ENCODE measurements at regions not wholly inside any gene's neighbourhood (a gene's known extent, or its start where the extent isn't known, plus 50 kb on each side); places are given as distances from the start of the nearest gene placed in this dataset.

- Histone ChIP-seq H3K4me1 (no peaks in the 10 kb centered on the region), H3K27me3 (ENCODE audit: low read depth) (no peaks in the 10 kb centered on the region), H3K4me3 (no peak overlapping the region), H3K9me3 (no peaks in the 10 kb centered on the region), H3K36me3 (replicated peaks) (no peaks in the 10 kb centered on the region)
- in situ Hi-C loops (cut with MboI; ENCODE audit: low sequenced_read_pairs), result no loop called here
- no peak for DNase-seq (ENCODE audit: low spot score in 2 of 2)
Observed at GRCh38 chr18:77983270-77983669, 733.6 kb downstream of the GALR1 start.

DNA sequence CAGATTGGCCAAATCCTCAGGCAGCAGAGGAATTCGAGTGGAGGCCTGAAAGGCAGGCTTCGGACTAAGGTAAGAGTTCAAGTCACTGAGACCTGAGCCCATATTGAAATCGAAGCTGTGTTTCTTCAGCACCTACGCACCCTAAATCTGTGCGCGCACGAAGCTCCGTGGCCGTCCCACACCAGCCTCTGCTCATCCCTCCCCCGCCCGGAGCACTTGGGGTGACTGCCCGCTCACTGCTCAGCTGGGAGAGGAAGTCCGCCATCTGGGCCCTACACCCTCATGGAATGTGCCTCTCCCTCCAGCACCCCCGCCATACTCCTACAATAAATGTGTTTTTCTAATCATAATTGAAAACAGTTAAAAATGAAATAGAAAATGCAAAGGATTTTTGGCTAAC, 734.5 kb downstream of the GALR1 start:
- no peaks in the 10 kb centered on the region for H3K36me3 ChIP-seq (replicated peaks)
- H3K27me3 ChIP-seq (ENCODE audit: low read depth), result no peaks in the 10 kb centered on the region
- DNase-seq (ENCODE audit: low spot score in 2 of 2), result no peak
- H3K4me3 ChIP-seq, result no peak overlapping the region
- H3K9me3 ChIP-seq, result no peaks in the 10 kb centered on the region
- H3K4me1 ChIP-seq, result no peaks in the 10 kb centered on the region
- in situ Hi-C loops (cut with MboI; ENCODE audit: low sequenced_read_pairs), result no loop called here

- no peaks in the 10 kb centered on the region for H3K27me3 ChIP-seq (ENCODE audit: low read depth)
- H3K4me3 ChIP-seq, result no peak overlapping the region
- H3K36me3 ChIP-seq (replicated peaks), result no peaks in the 10 kb centered on the region
- no peaks in the 10 kb centered on the region for H3K4me1 ChIP-seq
- in situ Hi-C loops (cut with MboI; ENCODE audit: low sequenced_read_pairs), result no loop called here
- no peaks in the 10 kb centered on the region for H3K9me3 ChIP-seq
- DNase-seq (ENCODE audit: low spot score in 2 of 2), result no peak
Observed at GRCh38 chr18:77984833-77985232, 735.2 kb downstream of the GALR1 start.

- in situ Hi-C loops (cut with MboI; ENCODE audit: low sequenced_read_pairs), result no loop called here
- no peaks in the 10 kb centered on the region for H3K4me1 ChIP-seq
- H3K36me3 ChIP-seq (replicated peaks), result no peaks in the 10 kb centered on the region
- no peaks in the 10 kb centered on the region for H3K27me3 ChIP-seq (ENCODE audit: low read depth)
- no peak for DNase-seq (ENCODE audit: low spot score in 2 of 2)
- no peaks in the 10 kb centered on the region for H3K9me3 ChIP-seq
- H3K4me3 ChIP-seq, result no peak overlapping the region
Observed at GRCh38 chr18:77985526-77986281, 736.1 kb downstream of the GALR1 start.

DNA sequence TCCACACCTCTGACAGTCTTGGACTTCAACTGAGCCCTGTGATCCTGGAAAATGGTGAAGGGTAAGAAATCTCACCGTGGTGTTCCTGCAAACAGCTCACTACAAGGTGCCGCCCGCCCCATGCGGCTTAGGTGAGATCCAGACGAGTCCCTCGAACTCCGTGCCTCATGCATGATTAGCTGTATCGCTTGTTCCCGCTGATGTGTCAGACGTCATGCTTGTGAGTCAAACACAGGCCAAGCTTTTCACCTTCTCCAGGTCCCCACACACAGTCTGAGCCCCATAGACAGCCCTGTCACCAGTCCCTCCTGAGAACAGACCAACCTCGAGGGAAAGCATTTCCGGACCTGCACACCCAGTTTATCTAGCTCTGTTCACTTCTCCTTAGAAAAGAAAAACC, 740.5 kb downstream of the GALR1 start:
- Histone ChIP-seq H3K4me1 (no peaks in the 10 kb centered on the region), H3K9me3 (no peaks in the 10 kb centered on the region), H3K36me3 (replicated peaks) (no peaks in the 10 kb centered on the region), H3K4me3 (no peak overlapping the region), H3K27me3 (ENCODE audit: low read depth) (no peaks in the 10 kb centered on the region)
- in situ Hi-C loops (cut with MboI; ENCODE audit: low sequenced_read_pairs), result no loop called here
- DNase-seq (ENCODE audit: low spot score in 2 of 2), result no peak

- no peaks in the 10 kb centered on the region for H3K9me3 ChIP-seq
- in situ Hi-C loops (cut with MboI; ENCODE audit: low sequenced_read_pairs), result no loop called here
- H3K4me3 ChIP-seq, result no peak overlapping the region
- no peaks in the 10 kb centered on the region for H3K4me1 ChIP-seq
- DNase-seq (ENCODE audit: low spot score in 2 of 2), result no peak
- no peaks in the 10 kb centered on the region for H3K27me3 ChIP-seq (ENCODE audit: low read depth)
- no peaks in the 10 kb centered on the region for H3K36me3 ChIP-seq (replicated peaks)
Observed at GRCh38 chr18:77990901-77991300, 741.3 kb downstream of the GALR1 start.

DNA sequence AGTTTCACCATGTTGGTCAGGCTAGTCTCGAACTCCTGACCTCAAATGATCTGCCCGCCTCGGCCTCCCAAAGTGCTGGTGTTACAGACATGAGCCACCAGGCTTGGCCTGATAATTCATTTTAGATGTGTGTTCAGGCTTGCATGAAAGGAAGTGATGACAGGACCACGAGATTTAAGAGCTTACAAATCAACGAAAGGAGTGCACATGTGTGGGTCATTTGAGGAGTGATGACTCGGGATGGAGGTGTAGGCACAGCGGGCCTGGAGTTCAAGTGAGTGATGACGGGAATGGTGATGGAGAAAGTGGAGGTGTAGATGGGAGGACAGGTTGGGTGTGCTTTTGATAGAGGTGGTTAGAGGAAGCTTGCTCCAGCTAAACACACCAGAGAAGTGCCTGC, 742.4 kb downstream of the GALR1 start:
- Histone ChIP-seq H3K9me3 (no peaks in the 10 kb centered on the region), H3K4me1 (no peaks in the 10 kb centered on the region), H3K4me3 (no peak overlapping the region), H3K27me3 (ENCODE audit: low read depth) (no peaks in the 10 kb centered on the region), H3K36me3 (replicated peaks) (no peaks in the 10 kb centered on the region)
- in situ Hi-C loops (cut with MboI; ENCODE audit: low sequenced_read_pairs), result no loop called here
- DNase-seq (ENCODE audit: low spot score in 2 of 2), result no peak

GRCh38 chr18:77993188-77993981, 743.7 kb downstream of the GALR1 start:
- H3K9me3 ChIP-seq, result no peaks in the 10 kb centered on the region
- H3K36me3 ChIP-seq (replicated peaks), result no peaks in the 10 kb centered on the region
- DNase-seq (ENCODE audit: low spot score in 2 of 2), result no peak
- no peaks in the 10 kb centered on the region for H3K4me1 ChIP-seq
- no peaks in the 10 kb centered on the region for H3K27me3 ChIP-seq (ENCODE audit: low read depth)
- in situ Hi-C loops (cut with MboI; ENCODE audit: low sequenced_read_pairs), result no loop called here
- no peak overlapping the region for H3K4me3 ChIP-seq

DNA sequence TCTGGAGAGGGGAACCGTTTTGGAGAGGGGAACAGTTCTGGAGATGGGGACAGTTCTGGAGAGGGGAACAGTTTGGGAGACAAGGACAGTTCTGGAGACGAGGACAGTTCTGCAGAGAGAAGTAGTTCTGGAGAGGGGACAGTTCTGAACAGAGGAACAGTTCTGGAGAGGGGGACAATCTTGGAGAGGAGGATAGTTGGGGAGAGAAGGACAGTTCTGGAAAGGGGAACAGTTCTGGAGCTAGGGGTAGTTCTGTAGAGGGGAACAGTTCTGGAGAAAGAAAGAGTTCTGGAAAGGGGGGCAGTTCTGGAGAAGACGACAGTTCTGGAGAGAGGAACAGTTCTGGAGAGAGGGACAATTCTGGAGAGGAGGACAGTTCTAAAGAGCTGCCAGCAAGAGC, 745.9 kb downstream of the GALR1 start:
- H3K4me1 ChIP-seq, result no peaks in the 10 kb centered on the region
- no peaks in the 10 kb centered on the region for H3K27me3 ChIP-seq (ENCODE audit: low read depth)
- in situ Hi-C loops (cut with MboI; ENCODE audit: low sequenced_read_pairs), result no loop called here
- H3K9me3 ChIP-seq, result no peaks in the 10 kb centered on the region
- no peak for DNase-seq (ENCODE audit: low spot score in 2 of 2)
- no peak overlapping the region for H3K4me3 ChIP-seq
- H3K36me3 ChIP-seq (replicated peaks), result no peaks in the 10 kb centered on the region

GRCh38 chr18:77996737-77997136, 747.1 kb downstream of the GALR1 start:
- in situ Hi-C loops (cut with MboI; ENCODE audit: low sequenced_read_pairs), result no loop called here
- H3K36me3 ChIP-seq (replicated peaks), result no peaks in the 10 kb centered on the region
- DNase-seq (ENCODE audit: low spot score in 2 of 2), result no peak
- no peaks in the 10 kb centered on the region for H3K27me3 ChIP-seq (ENCODE audit: low read depth)
- no peaks in the 10 kb centered on the region for H3K4me1 ChIP-seq
- no peak overlapping the region for H3K4me3 ChIP-seq
- H3K9me3 ChIP-seq, result no peaks in the 10 kb centered on the region

DNA sequence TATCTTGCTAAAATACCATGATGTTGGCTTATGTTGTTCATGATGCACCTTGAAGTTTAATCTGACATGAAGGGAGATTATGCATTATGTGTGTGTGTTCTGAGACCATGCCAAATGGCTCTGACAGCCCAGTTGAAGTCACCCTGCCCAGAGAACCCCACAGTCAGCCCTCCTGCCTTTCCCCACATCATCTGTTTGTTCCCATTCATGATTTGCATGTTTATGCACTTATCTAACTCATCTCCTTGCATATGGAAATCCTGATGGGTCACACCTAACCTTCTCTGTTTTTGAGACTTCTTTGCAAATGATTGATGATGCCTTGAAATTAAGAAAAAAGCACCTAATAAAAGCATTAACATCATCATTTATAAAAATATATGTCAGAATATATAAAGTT, 752.2 kb downstream of the GALR1 start:
- no peaks in the 10 kb centered on the region for H3K36me3 ChIP-seq (replicated peaks)
- in situ Hi-C loops (cut with MboI; ENCODE audit: low sequenced_read_pairs), result no loop called here
- no peak for DNase-seq (ENCODE audit: low spot score in 2 of 2)
- no peaks in the 10 kb centered on the region for H3K27me3 ChIP-seq (ENCODE audit: low read depth)
- no peaks in the 10 kb centered on the region for H3K9me3 ChIP-seq
- no peaks in the 10 kb centered on the region for H3K4me1 ChIP-seq
- no peak overlapping the region for H3K4me3 ChIP-seq

DNA sequence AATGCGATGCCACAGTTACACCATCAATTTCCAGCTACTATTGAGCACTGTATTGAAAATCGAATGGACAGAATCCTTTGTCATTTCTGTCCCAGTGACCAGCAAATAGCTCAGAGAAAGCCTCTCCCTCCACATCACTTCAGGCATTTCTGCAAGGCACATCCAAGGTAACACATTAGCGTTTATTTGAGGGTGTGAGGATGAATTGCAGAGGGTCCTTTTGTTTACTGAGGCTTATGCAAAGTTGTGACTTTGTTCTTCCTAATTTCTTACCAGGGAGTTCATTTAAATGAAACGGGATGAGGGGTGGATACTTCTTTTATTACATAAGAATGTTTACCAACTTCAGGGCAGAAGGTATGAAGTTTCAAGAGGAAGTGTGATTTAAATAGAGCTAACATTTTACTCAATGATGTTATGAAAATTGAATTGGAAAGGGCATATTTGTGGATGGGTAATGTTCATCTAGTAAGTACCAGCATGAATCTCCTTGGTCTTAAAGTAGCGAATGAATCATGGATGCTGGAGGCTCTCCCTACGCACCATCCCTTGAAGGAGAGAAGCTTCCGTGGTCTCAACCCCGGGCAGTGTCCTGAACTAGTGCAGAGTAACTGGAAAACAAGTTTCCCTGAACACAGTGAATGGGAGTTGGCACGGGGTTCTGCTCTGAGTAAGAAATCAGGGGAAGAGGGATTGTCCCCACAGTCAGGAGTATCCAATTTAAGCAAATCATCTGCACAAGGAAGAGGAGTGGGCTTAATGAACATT, 756.5 kb downstream of the GALR1 start:
- no peaks in the 10 kb centered on the region for H3K9me3 ChIP-seq
- in situ Hi-C loops (cut with MboI; ENCODE audit: low sequenced_read_pairs), result no loop called here
- no peaks in the 10 kb centered on the region for H3K4me1 ChIP-seq
- DNase-seq (ENCODE audit: low spot score in 2 of 2), result no peak
- no peaks in the 10 kb centered on the region for H3K36me3 ChIP-seq (replicated peaks)
- H3K4me3 ChIP-seq, result no peak overlapping the region
- H3K27me3 ChIP-seq (ENCODE audit: low read depth), result no peaks in the 10 kb centered on the region

DNA sequence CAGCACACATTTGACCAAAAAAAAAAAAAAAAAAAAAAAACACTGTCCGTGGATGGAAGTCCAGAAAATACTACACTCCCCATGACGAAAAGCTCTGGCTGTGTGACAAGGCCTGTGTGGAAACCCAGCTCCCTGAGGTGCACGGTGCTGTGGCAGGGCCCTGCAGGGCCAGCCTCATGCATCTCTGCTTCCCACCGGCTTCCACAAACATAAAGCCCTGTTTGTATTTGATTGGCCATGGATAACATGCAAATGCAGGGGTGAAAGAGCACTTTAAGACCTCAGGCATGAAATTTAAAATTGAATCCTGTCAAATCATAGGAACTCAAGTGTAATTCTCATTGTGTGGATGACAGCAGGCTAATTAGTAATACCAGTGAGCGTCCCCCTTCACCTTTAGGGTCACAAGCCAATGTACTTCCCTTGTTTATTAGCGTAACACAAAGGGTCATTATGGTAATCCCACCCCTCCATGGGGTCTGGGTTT, 757.2 kb downstream of the GALR1 start:
- no peak overlapping the region for H3K4me3 ChIP-seq
- DNase-seq (ENCODE audit: low spot score in 2 of 2), result no peak

GRCh38 chr18:78010363-78010762, 760.7 kb downstream of the GALR1 start:
- H3K4me1 ChIP-seq, result no peaks in the 10 kb centered on the region
- H3K27me3 ChIP-seq (ENCODE audit: low read depth), result no peaks in the 10 kb centered on the region
- no peaks in the 10 kb centered on the region for H3K9me3 ChIP-seq
- H3K36me3 ChIP-seq (replicated peaks), result no peaks in the 10 kb centered on the region
- DNase-seq (ENCODE audit: low spot score in 2 of 2), result no peak
- H3K4me3 ChIP-seq, result no peak overlapping the region
- in situ Hi-C loops (cut with MboI; ENCODE audit: low sequenced_read_pairs), result no loop called here

More for the DNA sequence above, 757.2 kb downstream of the GALR1 start:
- H3K4me1 ChIP-seq, result no peaks in the 10 kb centered on the region
- H3K9me3 ChIP-seq, result no peaks in the 10 kb centered on the region
- in situ Hi-C loops (cut with MboI; ENCODE audit: low sequenced_read_pairs), result no loop called here
- H3K27me3 ChIP-seq (ENCODE audit: low read depth), result no peaks in the 10 kb centered on the region
- H3K36me3 ChIP-seq (replicated peaks), result no peaks in the 10 kb centered on the region
